SIG-M5 treated with dmso at 0.1 percent for 504 hours (cell line): ENCODE measurements at regions not wholly inside any gene's neighbourhood (a gene's known extent, or its start where the extent isn't known, plus 50 kb on each side); places are given as distances from the start of the nearest gene placed in this dataset.
"Not testable (repeated sequence)": the region's sequence is repeated elsewhere in the genome, so short reads cannot be mapped to it uniquely, and the experiment has no call there.

Experiments
- DNase-seq: peaks from one replicate; lab custom pipeline; 2025; ENCODE audit not compliant: unreplicated experiment; lab: John Stamatoyannopoulos, UW

DNA sequence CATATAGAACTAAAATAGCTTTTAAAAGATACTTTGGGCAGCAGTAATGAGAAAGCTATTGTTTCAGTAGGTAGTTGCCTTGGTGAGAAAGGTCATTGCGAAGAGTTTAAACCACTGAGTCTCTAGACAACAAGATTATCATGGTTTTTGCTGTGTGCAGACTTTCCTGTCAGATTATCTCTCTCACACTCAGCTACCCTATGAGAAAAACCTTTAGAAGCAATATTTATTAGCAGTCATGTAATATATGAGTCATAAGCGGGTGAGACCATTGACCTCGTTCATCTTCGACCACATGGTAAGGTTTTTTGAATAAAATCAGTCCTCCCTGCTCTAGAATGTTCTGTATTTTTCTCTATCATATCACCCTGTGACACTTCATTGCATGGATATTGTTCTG, 59.9 kb downstream of the GPR65 start:
- no peak for DNase-seq

DNA sequence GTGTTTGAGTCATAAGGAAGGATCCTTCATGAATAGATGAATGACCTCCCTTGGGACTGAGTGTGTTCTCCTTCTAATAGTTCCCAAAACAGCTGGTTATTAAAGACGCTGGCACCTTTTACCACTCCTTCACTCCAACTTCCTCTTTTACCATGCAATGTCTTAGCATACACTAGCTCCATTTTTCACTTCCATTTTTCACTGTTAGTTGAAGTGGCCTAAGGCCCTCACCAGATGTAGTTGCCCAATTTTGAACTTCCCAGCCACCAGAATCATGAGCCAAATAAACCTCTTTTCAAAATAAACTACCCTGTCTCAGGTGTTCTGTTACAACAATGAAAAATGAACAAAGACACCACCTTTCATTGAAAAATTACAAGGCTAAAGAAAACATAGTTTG, 64.7 kb downstream of the GPR65 start:
- peak; percentile 67 for DNase-seq

DNA sequence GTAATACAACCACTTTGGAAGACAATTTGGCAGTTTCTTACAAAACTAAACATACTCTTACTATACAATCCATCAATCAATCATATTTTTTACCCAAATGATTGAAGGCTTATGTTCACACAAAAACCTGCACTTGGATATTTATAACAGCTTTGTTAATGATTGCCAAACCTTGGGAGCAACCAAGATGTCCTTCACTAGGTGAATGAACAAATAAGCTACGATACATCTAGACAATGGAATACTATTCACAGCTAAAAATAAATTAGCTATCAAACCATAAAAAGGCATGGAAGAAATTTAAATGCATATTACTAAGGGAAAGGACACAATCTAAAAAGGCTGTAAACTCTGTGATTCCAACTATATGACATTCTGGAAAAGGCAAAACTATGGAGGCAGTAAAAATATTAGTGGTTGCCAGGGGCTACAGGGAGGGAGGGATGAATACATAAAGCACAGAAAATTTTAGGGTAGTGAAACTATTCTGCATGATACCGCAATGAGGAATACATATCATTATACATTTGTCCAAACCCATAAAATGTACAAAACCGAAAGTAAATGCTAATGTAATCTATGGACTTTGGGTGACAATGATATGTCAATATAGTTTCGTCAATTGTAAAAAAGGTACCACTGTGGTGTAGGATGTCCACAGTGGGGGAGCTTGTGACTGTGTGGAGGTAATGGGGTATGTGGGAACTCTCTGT, 70.5 kb downstream of the GPR65 start:
- DNase-seq: peak; percentile 19

DNA sequence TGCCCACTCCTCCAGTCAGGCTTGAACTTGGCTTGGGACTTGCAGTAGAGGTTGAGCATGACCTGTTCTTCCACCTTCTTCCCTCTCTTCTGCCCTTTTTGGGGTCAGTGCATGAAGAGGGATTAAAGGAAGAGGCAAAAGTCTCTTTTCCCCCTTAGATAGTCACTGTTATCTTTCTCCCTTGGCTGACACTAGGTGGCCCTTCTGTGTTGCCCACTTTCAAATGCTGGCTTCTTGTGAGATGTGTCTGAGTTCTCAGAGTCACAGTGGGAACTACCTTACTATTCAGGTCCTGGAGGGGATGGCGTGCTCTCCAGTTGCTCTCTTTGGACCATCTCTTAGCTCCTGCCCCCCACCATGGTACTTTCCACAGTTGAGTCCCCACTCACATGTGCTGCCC, 73.6 kb downstream of the GPR65 start:
- DNase-seq: no peak

DNA sequence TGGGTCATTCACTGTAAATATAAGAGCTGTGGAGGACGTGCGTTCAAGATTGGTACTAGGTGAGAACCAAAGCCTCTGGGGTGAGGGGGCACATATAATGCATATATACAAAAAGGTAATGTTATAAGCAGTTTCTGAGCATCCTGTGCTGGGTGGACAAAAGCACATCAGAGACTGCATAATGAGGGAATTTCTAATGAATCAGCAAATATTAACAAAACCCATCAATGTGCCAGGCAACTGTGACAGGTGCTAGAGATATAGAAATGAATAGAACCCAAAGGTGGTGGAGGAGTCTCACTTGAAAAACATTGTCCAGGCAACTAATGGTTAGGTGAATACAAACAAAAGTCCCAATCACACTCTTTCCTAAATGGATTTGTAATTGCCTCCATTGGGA, 74.7 kb downstream of the GPR65 start:
- no peak for DNase-seq

DNA sequence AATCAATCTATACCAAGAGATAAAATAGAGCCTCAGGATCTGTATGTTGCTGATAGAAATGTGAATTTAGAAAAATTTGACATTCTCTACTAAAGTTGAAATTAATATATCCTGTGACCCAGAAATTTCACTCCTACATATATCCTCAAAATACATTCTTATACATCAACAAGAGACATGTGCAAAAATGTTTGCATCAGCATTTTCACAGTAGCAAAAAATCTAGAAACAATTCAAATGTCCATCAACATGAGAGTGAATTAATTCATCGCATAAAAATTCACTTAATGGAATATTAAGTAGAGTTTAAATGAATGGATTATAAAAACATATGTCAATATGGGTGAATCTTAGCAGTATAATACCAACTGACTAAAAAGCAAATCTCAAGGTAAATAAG, 80.8 kb downstream of the GPR65 start:
- no peak for DNase-seq

DNA sequence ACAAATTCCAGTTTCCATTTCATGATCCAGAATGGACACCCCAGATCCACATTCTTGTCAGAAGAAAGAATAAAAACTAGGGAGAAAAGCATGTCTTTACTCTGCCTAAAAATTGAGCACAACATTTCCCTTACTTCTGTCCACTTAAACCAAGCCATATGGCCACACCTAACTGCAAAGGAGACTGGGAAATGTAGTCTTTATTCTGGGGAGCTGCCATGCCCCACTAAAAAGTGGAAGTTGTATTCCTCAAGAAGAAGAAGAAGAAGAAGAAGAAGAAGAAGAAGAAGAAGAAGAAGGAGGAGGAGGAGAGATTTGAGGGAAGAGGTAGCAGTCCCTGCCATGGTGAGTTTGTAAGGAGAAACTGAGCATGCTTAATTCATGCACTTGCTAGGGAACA, 84.5 kb downstream of the GPR65 start:
- DNase-seq: no peak

DNA sequence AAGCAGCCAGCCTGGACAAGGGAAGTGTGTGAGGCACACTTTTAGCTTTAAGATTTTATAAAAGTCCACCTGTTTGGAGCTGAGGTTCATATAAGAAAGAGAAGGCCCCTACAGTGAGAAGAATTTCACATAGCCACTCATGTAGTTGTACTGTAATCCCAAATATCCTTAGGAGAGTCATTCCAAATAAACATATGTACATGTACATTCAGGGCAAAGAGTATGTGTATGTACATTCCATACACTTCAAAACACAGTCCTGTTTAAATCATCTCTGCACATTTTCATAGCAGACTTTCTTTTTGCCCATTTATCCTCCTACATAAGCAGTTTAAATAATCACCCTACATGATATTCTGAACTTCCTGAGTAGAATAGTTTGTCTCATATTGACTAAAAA, 87.6 kb downstream of the GPR65 start:
- DNase-seq: no peak

DNA sequence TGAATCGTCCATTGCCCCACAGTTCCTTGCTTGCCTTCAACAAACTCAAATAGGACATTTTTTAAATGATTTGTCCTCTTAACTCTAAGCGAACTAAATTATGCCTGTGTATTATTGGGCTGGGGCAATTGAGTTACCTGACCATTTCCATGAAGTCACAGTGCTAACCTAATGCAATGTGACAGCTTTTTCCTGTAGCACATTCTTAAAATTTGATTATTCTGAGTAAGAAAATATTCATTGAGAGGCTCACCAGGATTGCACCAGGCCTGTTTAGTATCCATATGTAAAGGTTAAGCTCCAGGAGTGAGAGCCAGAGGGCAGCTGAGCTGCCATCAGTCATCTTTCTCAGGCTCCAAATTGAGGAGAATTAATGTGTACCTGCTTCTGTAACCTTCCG, 90.9 kb downstream of the GPR65 start:
- no peak for DNase-seq

DNA sequence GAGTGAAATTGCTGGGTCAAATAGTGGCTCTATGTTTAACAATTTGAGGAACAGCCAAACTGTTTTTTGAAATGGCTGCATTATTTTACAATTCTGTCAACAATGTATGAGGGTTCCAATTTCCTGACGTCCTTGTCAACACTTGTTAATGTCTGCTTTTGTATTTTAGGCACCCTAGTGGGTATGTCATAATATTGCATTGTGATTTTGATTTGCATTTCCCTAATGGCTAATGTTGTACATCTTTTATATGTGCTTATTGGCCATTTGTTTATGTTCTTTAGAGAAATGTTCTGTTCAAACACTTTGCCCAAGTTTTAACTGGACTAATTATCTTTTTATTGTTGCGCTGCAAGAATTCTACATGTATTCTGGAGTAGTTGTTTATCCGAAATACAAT, 93.2 kb downstream of the GPR65 start:
- no peak for DNase-seq

DNA sequence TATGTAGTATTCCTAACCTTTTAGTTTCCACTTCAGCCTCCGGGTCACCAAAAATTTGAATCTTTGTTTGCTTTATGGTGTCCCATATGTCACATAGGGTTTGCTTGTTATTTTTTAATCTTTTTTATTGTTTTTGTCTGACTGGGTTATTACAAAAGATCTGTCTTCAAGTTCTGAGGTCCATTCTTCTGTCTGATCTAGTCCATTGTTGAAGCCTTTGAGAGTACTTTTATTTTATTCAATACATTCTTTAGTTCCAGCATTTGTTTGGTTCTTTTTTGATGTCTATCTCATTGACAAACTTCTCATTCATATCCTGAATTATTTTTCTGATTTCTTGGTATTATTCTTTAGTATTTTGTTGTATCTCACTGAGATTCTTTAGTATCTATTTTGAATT, 99.8 kb downstream of the GPR65 start:
- DNase-seq: no peak

DNA sequence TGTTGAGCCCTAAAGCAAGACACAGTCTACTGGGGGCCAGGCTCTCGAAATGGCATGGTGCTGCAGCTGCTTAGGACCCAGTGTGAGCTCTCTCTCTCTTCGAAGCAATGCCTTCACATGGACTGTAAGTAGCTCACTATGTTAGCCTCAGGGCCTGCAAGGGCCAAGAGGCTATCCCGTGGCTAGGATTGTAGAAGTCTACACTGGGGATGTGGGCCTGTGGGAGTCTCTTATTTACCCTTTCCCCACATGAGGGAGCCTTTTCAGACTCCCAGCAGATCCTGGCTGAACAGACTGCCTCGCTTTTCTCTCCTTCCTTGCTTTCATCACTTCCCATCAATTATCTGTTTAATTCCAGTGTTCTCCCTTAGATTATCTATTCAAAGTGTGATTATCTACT, 101.4 kb downstream of the GPR65 start:
- no peak for DNase-seq

DNA sequence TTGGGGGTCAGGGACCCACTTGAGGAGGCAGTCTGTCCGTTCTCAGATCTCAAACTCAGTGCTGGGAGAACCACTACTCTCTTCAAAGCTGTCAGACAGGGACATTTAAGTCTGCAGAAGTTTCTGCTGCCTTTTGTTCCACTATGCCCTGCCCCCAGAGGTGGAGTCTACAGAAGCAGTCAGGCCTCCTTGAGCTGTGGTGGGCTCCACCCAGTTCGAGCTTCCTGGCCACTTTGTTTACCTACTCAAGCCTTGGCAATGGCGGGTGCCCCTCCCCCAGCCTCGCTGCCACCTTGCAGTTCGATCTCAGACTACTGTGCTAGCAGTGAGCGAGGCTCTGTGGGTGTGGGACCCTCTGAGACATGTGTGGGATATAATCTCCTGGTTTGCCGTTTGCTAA, 122.7 kb downstream of the GPR65 start:
- not testable (repeated sequence) for DNase-seq

DNA sequence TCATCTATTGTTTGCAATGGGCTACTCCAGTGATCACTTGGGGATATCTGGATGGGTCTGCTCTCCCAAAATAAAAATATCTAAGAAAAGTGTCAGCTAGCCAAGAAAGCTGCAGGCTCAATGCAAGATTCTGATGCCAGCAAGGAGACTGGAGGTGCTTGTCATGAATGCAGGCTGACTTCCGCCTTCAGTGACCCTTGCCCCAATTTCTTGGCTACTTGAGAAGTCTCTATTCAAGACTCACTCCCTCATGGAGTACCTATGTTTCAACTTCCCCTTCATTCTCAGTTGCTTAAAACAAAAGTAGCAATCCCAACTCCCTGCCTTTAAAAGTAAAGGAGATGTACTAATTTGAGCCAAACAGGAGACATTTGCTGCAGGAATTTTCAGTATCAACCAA, 123.9 kb downstream of the GPR65 start:
- no peak for DNase-seq

DNA sequence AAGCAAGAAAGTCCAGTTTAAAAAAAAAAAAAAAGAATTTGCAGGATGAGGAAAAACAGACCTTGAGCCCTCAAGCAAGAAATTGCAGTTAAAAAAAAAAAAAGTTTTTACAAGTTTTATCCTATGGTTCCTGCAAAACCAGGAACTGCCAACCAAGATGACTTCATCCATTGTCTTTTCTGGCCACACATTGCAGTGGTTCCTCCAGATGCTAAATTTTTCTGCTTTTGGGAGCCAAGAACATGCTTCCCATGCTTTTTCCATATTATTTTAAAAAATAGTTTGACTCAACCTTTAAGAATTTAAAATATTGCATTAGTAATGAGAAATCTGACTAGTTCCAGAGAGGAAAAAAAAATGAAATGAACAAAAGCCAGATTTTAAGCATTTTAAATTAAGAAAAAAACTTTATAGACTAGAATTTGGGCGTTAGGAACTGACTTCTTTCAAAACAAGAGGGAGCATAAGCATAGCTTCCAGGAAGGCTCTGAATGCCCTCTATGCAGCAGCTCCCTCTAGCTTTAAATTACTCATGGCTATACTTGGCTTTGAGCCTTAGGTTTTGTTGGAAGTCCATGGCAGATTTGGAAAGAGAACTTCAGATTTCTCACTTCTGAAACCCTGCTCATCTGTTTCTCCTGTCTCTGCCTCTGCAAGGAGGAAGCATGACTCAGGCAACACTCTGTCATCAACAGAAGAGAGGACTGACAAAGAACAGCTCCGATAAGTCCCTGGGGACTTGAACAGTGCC, 124.5 kb downstream of the GPR65 start:
- DNase-seq: peak; percentile 59

DNA sequence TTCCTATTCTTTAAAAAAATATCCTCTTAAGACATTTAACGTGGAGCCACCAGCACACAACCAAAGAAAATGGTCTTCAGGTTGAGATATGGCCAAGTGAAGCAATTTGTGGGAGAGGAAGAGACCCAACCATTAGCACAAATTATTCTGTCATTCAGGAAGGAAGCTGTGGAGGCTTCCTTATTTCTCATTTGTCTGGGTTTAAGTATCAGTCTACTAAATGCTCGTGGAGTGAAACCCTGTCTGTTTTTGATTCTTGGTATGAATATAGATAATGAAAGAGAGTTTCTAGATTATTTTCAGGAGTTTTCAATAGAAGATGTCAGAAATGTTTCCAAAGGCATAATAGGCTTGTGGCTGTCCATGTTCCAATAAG, 125.1 kb downstream of the GPR65 start:
- peak; percentile 30 for DNase-seq
